ENCODE measurements at regions not wholly inside any gene's neighbourhood (a gene's known extent, or its start where the extent isn't known, plus 50 kb on each side); places are given as distances from the start of the nearest gene placed in this dataset.

- H3K27ac ChIP-seq, result no peak overlapping the region
- DNase-seq (ENCODE audit: low spot score), result no peak
- no peak for TF ChIP-seq CTCF (conservative IDR thresholded peaks at IDR 0.05; ENCODE audit: low read depth)
- ChIA-PET POLR2A (ENCODE audit: low non-redundant PET) (no interaction called here), CTCF (interaction anchor here (0.7 to 0.8 kb wide), 2 partner anchors 58 to 479 kb away, joined by 3 to 4 read pairs; no protein-coding TSS in a partner anchor)
Measured at GRCh38 chr2:150085478-150085877, 402.0 kb downstream of the RND3 start.

GRCh38 chr2:150081775-150082481, 405.5 kb downstream of the RND3 start:
- no peak for DNase-seq (ENCODE audit: low spot score)
- H3K27ac ChIP-seq, result no peak overlapping the region
- no peak for TF ChIP-seq CTCF (conservative IDR thresholded peaks at IDR 0.05; ENCODE audit: low read depth)
- ChIA-PET POLR2A (ENCODE audit: low non-redundant PET) (no interaction called here), CTCF (interaction anchor here (0.7 kb wide), 1 partner anchor 448 kb away, joined by 5 read pairs; no protein-coding TSS in a partner anchor)

DNA sequence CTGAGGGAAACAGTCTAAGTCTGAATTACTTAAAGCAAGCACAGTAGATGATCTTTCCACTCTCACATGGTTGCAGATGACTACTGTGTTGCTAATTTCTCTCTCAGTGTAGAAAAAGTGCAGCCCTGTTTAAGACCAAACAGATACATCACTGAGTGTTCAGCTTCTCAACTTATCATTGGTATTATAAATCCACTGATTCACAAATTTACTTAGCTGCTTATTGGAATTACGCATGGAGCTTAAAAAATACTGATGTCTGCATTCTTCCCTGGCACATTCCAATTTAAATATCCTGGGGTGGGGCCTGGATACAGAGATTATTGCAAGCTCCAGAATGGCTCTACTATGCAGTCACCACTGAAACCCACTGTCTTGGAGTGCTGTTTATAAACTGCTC, 411.2 kb downstream of the RND3 start:
- no peak overlapping the region for H3K27ac ChIP-seq

GRCh38 chr2:150075831-150076230, 411.6 kb downstream of the RND3 start:
- H3K27ac ChIP-seq, result no peak overlapping the region
- no peak for DNase-seq (ENCODE audit: low spot score)
- CTCF ChIA-PET, result no interaction called here
- no peak for TF ChIP-seq CTCF (conservative IDR thresholded peaks at IDR 0.05; ENCODE audit: low read depth)
- POLR2A ChIA-PET (ENCODE audit: low non-redundant PET), result no interaction called here

More for the DNA sequence above, 411.2 kb downstream of the RND3 start:
- no peak for DNase-seq (ENCODE audit: low spot score)
- POLR2A ChIA-PET (ENCODE audit: low non-redundant PET), result no interaction called here
- CTCF ChIA-PET, result no interaction called here
- no peak for TF ChIP-seq CTCF (conservative IDR thresholded peaks at IDR 0.05; ENCODE audit: low read depth)

DNA sequence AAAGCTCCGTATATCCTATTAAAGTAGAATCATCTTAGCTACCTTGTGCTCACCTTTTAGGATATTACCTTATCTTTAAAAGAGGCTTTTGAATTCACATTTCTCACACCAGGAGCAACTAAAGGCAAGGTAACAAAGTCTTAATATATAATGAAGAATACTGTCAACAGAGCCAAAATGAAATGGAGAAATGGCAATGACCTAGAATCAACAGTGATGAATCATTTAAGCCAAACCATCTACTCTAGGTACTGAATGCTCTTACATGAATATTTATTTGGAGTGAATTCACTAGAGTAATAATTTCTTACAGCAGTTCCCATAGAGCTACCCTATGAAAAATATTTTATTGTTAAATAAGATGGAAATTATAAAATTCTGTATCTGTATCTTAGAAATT, 421.0 kb downstream of the RND3 start:
- no peak for DNase-seq (ENCODE audit: low spot score)
- CTCF ChIA-PET, result interaction anchor here (0.6 kb wide), 1 partner anchor 14 kb away, joined by 3 read pairs; no protein-coding TSS in a partner anchor
- POLR2A ChIA-PET (ENCODE audit: low non-redundant PET), result no interaction called here

GRCh38 chr2:150063931-150064548, 423.4 kb downstream of the RND3 start:
- no peak for TF ChIP-seq CTCF (conservative IDR thresholded peaks at IDR 0.05; ENCODE audit: low read depth)
- CTCF ChIA-PET, result no interaction called here
- POLR2A ChIA-PET (ENCODE audit: low non-redundant PET), result no interaction called here
- no peak for DNase-seq (ENCODE audit: low spot score)
- H3K27ac ChIP-seq, result no peak overlapping the region

More for the DNA sequence above, 421.0 kb downstream of the RND3 start:
- no peak overlapping the region for H3K27ac ChIP-seq
- TF ChIP-seq CTCF (conservative IDR thresholded peaks at IDR 0.05; ENCODE audit: low read depth), result no peak

Measured in RWPE1 (cell line).